Body of pancreas (tissue), 4 donors: ENCODE measurements at regions not wholly inside any gene's neighbourhood (a gene's known extent, or its start where the extent isn't known, plus 50 kb on each side); places are given as distances from the start of the nearest gene placed in this dataset.

Source experiments
- POLR2A ChIP-seq, 3 donors: fragments of 450-650 bp; IDR thresholded peaks; one replicate each; pipeline ENCODE4 v1.6.1; 2016; ENCODE audit warnings: antibody characterized with exemption in 3 of 3, mild to moderate bottlenecking in 2 of 3
- TF ChIP-seq, protein P1 (sequence below), 7 experiments: fragments of 450-650 bp in 4 of 7; fragments of 200-600 bp in 3 of 7; sonication (generic) in 3 of 7; IDR thresholded peaks; one replicate each; pipeline ENCODE4 v1.5.1; 2016 to 2019; ENCODE audit warnings: antibody characterized with exemption in 7 of 7

GRCh38 chr12:92570056-92570753 is 132.6 kb upstream of the PLEKHG7 start:
- TF ChIP-seq, protein P1, sequence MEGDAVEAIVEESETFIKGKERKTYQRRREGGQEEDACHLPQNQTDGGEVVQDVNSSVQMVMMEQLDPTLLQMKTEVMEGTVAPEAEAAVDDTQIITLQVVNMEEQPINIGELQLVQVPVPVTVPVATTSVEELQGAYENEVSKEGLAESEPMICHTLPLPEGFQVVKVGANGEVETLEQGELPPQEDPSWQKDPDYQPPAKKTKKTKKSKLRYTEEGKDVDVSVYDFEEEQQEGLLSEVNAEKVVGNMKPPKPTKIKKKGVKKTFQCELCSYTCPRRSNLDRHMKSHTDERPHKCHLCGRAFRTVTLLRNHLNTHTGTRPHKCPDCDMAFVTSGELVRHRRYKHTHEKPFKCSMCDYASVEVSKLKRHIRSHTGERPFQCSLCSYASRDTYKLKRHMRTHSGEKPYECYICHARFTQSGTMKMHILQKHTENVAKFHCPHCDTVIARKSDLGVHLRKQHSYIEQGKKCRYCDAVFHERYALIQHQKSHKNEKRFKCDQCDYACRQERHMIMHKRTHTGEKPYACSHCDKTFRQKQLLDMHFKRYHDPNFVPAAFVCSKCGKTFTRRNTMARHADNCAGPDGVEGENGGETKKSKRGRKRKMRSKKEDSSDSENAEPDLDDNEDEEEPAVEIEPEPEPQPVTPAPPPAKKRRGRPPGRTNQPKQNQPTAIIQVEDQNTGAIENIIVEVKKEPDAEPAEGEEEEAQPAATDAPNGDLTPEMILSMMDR (IDR thresholded peaks at IDR 0.05): peak; percentile 34 to 95 (median 91)
- TF ChIP-seq POLR2A (IDR thresholded peaks at IDR 0.05): no peak
